DND-41 (cell line): ENCODE measurements at regions not wholly inside any gene's neighbourhood (a gene's known extent, or its start where the extent isn't known, plus 50 kb on each side); places are given as distances from the start of the nearest gene placed in this dataset.

ENCODE experiments used
- ATAC-seq: fragments of 200-7000 bp; cut with Tn5 transposase; 3 replicates; pipeline ENCODE4 v1.9.1; 2021; ENCODE audit warnings: low read depth; ENCODE audit not compliant: insufficient read depth
- DNase-seq: peaks from one replicate; pipeline ENCODE4 v3.0.0-alpha.2; 2020
- H2AFZ ChIP-seq: 2 replicates; pipeline ENCODE4 v1.6.0; 2012; ENCODE audit warnings: low read depth, low read length
- H3K27ac ChIP-seq: 2 replicates; pipeline ENCODE4 v1.5.1; 2012; ENCODE audit warnings: low read length, inconsistent platforms
- H3K27me3 ChIP-seq: fragments of 200-600 bp; sonication (generic); 2 replicates; pipeline ENCODE4 v1.6.0; 2012; ENCODE audit warnings: low read length, mild to moderate bottlenecking, inconsistent platforms; ENCODE audit not compliant: insufficient read depth, poor library complexity
- H3K36me3 ChIP-seq: 2 replicates; pipeline ENCODE4 v1.5.1; 2012; ENCODE audit warnings: low read length, inconsistent platforms; ENCODE audit not compliant: insufficient read depth
- H3K4me1 ChIP-seq: 2 replicates; pipeline ENCODE4 v1.5.1; 2012; ENCODE audit warnings: mild to moderate bottlenecking, low read length; ENCODE audit not compliant: insufficient read depth
- H3K4me2 ChIP-seq: 2 replicates; pipeline ENCODE4 v1.6.0; 2012; ENCODE audit warnings: mild to moderate bottlenecking, moderate library complexity, low read length, inconsistent platforms; ENCODE audit not compliant: insufficient read depth
- H3K4me3 ChIP-seq, 2 experiments: fragments of 200-600 bp in 1 of 2; shearing (Covaris generic) in 1 of 2; 2 replicates each; pipeline ENCODE4 v1.5.1; 2012 to 2016; ENCODE audit warnings: inconsistent platforms in 2 of 2, low read length in 2 of 2, mild to moderate bottlenecking in 2 of 2, low read depth in 1 of 2, moderate library complexity in 1 of 2
- H3K79me2 ChIP-seq: 2 replicates; pipeline ENCODE4 v1.6.0; 2012; ENCODE audit warnings: low read length, inconsistent platforms; ENCODE audit not compliant: insufficient read depth
- H3K9ac ChIP-seq: 2 replicates; pipeline ENCODE4 v1.6.0; 2012; ENCODE audit warnings: low read depth, mild to moderate bottlenecking, inconsistent platforms, low read length, moderate library complexity
- H3K9me3 ChIP-seq: 2 replicates; pipeline ENCODE4 v1.5.1; 2012; ENCODE audit warnings: low read length, moderate library complexity, mild to moderate bottlenecking, inconsistent platforms; ENCODE audit not compliant: insufficient read depth, severe bottlenecking
- H4K20me1 ChIP-seq: 2 replicates; pipeline ENCODE4 v1.6.0; 2012; ENCODE audit warnings: low read length; ENCODE audit not compliant: insufficient read depth
- CTCF ChIP-seq: IDR thresholded peaks from 2 replicates; pipeline ENCODE4 v1.5.1; 2012; ENCODE audit warnings: borderline replicate concordance, low read length, moderate library complexity, mild to moderate bottlenecking; ENCODE audit not compliant: poor library complexity, severe bottlenecking; ENCODE audit errors: extremely low read depth
- EZH2 ChIP-seq: IDR thresholded peaks from 3 replicates; pipeline ENCODE4 v1.6.1; 2012; ENCODE audit warnings: borderline replicate concordance, low read depth, mild to moderate bottlenecking, moderate library complexity, low read length, inconsistent platforms; ENCODE audit not compliant: severe bottlenecking

- TF ChIP-seq CTCF, result no peak
- TF ChIP-seq EZH2, result no peak
- DNase-seq (no peak), ATAC-seq (no peak)
- Histone ChIP-seq H3K27ac (no peak overlapping the region), H3K4me2 (no peak overlapping the region), H4K20me1 (no peaks in the 10 kb centered on the region), H3K27me3 (no peaks in the 10 kb centered on the region), H2AFZ (no peak overlapping the region), H3K36me3 (no peaks in the 10 kb centered on the region), H3K4me1 (no peaks in the 10 kb centered on the region), H3K4me3 (no peak overlapping the region), H3K9ac (no peak overlapping the region), H3K9me3 (peaks cover 2% of the 10 kb centered on the region), H3K79me2 (no peaks in the 10 kb centered on the region)
Measured at GRCh38 chr7:125450749-125451148, 521.1 kb upstream of the POT1 start.

DNA sequence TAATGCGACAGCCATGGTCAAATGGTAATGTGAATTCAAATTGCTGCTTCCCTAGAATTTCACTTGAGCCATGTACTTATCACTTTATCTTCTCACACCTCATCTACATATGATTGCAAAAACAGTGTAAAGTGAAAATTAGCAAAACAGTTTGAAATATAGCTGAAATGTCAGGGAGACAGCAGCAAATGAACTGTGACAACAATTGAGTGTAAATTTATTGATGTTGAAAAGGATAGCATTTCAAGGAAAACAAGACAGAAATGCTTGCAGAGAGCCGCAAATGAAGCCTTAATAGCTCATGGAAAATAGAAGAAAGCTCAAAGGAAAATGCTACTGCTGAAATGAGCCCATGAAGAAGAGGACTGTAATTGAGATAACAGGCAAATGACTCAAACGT is 516.2 kb upstream of the POT1 start:
- ATAC-seq (no peak), DNase-seq (no peak)
- Histone ChIP-seq H3K4me1 (no peaks in the 10 kb centered on the region), H3K79me2 (no peaks in the 10 kb centered on the region), H3K36me3 (no peaks in the 10 kb centered on the region), H3K4me3 (no peak overlapping the region), H3K27me3 (no peaks in the 10 kb centered on the region), H3K27ac (no peak overlapping the region), H3K9ac (no peak overlapping the region), H2AFZ (no peak overlapping the region), H3K9me3 (no peaks in the 10 kb centered on the region), H4K20me1 (no peaks in the 10 kb centered on the region), H3K4me2 (no peak overlapping the region)
- no peak for TF ChIP-seq CTCF
- no peak for TF ChIP-seq EZH2

DNA sequence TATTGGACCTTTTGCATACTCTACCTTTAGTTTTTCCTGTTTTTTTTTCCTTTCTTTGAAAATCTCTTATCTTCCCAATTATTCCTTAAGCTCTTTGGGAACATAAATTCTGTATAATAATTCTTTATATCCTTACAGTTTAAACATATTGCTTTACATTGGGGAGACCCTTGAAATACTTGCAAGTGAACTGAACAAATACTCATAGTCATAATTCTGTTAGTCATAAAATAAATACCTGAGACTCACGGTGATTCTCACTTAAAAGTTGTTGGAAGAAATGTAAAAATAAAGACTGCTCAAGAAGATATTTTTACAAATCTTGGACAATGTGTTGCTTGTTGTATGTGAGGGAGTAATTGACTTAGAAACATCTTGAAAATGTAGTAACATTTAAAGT is 515.2 kb upstream of the POT1 start:
- Histone ChIP-seq H3K27ac (no peak overlapping the region), H3K79me2 (no peaks in the 10 kb centered on the region), H4K20me1 (no peaks in the 10 kb centered on the region), H3K9ac (no peak overlapping the region), H3K36me3 (no peaks in the 10 kb centered on the region), H3K4me2 (no peak overlapping the region), H3K27me3 (no peaks in the 10 kb centered on the region), H3K4me3 (no peak overlapping the region), H3K9me3 (no peaks in the 10 kb centered on the region), H3K4me1 (no peaks in the 10 kb centered on the region), H2AFZ (no peak overlapping the region)
- ATAC-seq, result no peak
- TF ChIP-seq EZH2, result no peak
- no peak for TF ChIP-seq CTCF
- no peak for DNase-seq

DNA sequence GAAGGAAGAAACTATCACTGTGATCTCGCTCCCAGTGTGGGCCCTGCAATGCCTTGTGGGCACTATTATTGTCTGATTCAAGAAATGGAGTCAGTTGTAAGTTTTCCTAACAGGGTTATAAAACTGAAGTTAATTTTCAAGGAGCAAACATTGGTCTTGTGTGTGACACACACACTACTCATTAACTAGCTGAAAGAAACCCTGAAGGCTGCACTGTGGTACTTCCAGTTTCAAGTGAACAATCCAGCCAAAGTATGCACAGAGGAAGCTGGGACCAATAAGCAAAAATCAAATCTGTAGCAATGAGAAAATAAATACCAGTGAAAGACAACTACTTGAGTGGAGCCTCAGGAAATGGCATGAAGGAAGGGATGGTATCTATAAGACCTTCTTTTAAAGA is 506.6 kb upstream of the POT1 start:
- Histone ChIP-seq H3K27me3 (no peaks in the 10 kb centered on the region), H3K4me2 (no peak overlapping the region), H2AFZ (no peak overlapping the region), H3K79me2 (no peaks in the 10 kb centered on the region), H3K36me3 (no peaks in the 10 kb centered on the region), H3K4me1 (no peaks in the 10 kb centered on the region), H3K4me3 (no peak overlapping the region), H3K27ac (no peak overlapping the region), H4K20me1 (no peaks in the 10 kb centered on the region), H3K9ac (no peak overlapping the region), H3K9me3 (no peaks in the 10 kb centered on the region)
- TF ChIP-seq EZH2, result no peak
- TF ChIP-seq CTCF, result no peak
- DNase-seq (no peak), ATAC-seq (no peak)
